Osteoblast (primary cell): ENCODE measurements at regions not wholly inside any gene's neighbourhood (a gene's known extent, or its start where the extent isn't known, plus 50 kb on each side); places are given as distances from the start of the nearest gene placed in this dataset.

ENCODE experiments used
- DNase-seq: peaks from one replicate; pipeline ENCODE4 v3.0.0; 2011; ENCODE audit warnings: low spot score, mixed read lengths; ENCODE audit not compliant: insufficient read length; ENCODE audit errors: missing footprints
- H2AFZ ChIP-seq: 2 replicates; pipeline ENCODE4 v1.6.0; 2011; ENCODE audit warnings: mild to moderate bottlenecking, low read length
- H3K27ac ChIP-seq: 2 replicates; pipeline ENCODE4 v1.5.1; 2011; ENCODE audit warnings: mild to moderate bottlenecking, low read depth, low read length, moderate library complexity
- H3K27me3 ChIP-seq: 2 replicates; pipeline ENCODE4 v1.6.0; 2012; ENCODE audit warnings: mild to moderate bottlenecking, control low read depth, inconsistent platforms, low read length, moderate library complexity; ENCODE audit not compliant: insufficient read depth
- H3K36me3 ChIP-seq: 2 replicates; pipeline ENCODE4 v1.5.1; 2011; ENCODE audit warnings: mild to moderate bottlenecking, low read length, control low read depth, moderate library complexity; ENCODE audit not compliant: insufficient read depth
- H3K4me1 ChIP-seq: 2 replicates; pipeline ENCODE4 v1.5.1; 2011; ENCODE audit warnings: mild to moderate bottlenecking, low read length, control low read depth, moderate library complexity; ENCODE audit not compliant: insufficient read depth
- H3K4me2 ChIP-seq: 2 replicates; pipeline ENCODE4 v1.6.0; 2011; ENCODE audit warnings: mild to moderate bottlenecking, low read length; ENCODE audit not compliant: insufficient read depth
- H3K4me3 ChIP-seq: fragments of 200-600 bp; sonication (generic); 3 replicates; pipeline ENCODE4 v1.5.1; 2012; ENCODE audit warnings: mild to moderate bottlenecking, low read length, inconsistent platforms; ENCODE audit not compliant: insufficient read depth
- H3K79me2 ChIP-seq: 2 replicates; pipeline ENCODE4 v1.6.0; 2012; ENCODE audit warnings: mild to moderate bottlenecking, low read length, control low read depth, inconsistent platforms; ENCODE audit not compliant: insufficient read depth
- H3K9me3 ChIP-seq: 2 replicates; pipeline ENCODE4 v1.5.1; 2011; ENCODE audit warnings: low read depth, low read length, control low read depth
- H4K20me1 ChIP-seq: 2 replicates; pipeline ENCODE4 v1.6.0; 2012; ENCODE audit warnings: mild to moderate bottlenecking, low read length, control low read depth; ENCODE audit not compliant: insufficient read depth
- TF ChIP-seq, protein P1 (sequence below): IDR thresholded peaks from 2 replicates; pipeline ENCODE4 v1.5.1; 2011; ENCODE audit warnings: mild to moderate bottlenecking, low read depth, low read length, moderate library complexity; ENCODE audit errors: extremely low read depth

DNA sequence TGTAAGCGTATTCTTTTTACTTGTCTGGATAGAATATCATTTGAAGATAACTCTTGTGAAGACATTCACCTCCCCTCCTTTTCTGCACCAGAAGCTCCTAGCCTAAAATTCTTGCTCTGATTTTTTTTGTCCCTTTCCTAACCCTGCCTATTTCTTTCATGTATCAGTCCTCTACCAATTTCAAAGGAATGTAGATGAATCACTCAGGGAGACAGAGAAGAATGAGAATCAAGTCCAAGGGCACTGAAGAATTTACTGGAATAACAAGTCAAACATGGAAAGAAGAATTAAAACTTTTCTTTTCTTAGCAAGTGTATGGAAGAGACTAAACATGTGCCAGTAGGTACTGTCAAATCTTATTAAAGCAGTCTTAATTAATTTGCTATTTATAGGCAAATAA, 618.7 kb downstream of the DNAH5 start:
- Histone ChIP-seq H3K27me3 (no peaks in the 10 kb centered on the region), H3K27ac (no peak overlapping the region), H2AFZ (no peak overlapping the region), H3K79me2 (no peaks in the 10 kb centered on the region), H3K9me3 (peaks cover 4% of the 10 kb centered on the region), H3K4me1 (no peaks in the 10 kb centered on the region), H3K4me3 (no peak overlapping the region), H4K20me1 (no peaks in the 10 kb centered on the region), H3K4me2 (no peak overlapping the region), H3K36me3 (no peaks in the 10 kb centered on the region)
- TF ChIP-seq, protein P1, sequence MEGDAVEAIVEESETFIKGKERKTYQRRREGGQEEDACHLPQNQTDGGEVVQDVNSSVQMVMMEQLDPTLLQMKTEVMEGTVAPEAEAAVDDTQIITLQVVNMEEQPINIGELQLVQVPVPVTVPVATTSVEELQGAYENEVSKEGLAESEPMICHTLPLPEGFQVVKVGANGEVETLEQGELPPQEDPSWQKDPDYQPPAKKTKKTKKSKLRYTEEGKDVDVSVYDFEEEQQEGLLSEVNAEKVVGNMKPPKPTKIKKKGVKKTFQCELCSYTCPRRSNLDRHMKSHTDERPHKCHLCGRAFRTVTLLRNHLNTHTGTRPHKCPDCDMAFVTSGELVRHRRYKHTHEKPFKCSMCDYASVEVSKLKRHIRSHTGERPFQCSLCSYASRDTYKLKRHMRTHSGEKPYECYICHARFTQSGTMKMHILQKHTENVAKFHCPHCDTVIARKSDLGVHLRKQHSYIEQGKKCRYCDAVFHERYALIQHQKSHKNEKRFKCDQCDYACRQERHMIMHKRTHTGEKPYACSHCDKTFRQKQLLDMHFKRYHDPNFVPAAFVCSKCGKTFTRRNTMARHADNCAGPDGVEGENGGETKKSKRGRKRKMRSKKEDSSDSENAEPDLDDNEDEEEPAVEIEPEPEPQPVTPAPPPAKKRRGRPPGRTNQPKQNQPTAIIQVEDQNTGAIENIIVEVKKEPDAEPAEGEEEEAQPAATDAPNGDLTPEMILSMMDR, result no peak
- DNase-seq, result no peak

DNA sequence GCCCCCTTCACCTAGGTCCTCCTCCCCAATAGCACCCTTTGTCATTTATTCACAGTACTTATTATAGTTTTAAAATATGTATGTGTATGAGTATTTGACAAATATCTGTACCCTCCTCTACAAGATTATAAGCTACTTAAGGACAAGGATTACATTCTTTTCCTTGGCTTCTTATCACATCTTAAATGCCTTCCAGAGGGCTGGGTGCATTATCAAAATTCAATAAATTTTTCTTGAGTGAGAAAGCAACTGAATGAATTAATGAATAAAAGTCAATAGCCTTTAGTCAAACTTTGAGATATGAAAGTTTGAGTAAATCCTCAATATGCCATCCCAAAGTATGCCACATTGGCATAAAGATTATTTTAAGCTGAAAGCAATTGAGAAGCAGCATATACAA, 621.7 kb downstream of the DNAH5 start:
- Histone ChIP-seq H3K79me2 (no peaks in the 10 kb centered on the region), H3K36me3 (no peaks in the 10 kb centered on the region), H3K4me2 (no peak overlapping the region), H3K4me3 (no peak overlapping the region), H3K4me1 (no peaks in the 10 kb centered on the region), H2AFZ (no peak overlapping the region), H3K27me3 (no peaks in the 10 kb centered on the region), H4K20me1 (no peaks in the 10 kb centered on the region), H3K27ac (no peak overlapping the region), H3K9me3 (peaks cover 4% of the 10 kb centered on the region)
- TF ChIP-seq, protein P1, result no peak
- no peak for DNase-seq

DNA sequence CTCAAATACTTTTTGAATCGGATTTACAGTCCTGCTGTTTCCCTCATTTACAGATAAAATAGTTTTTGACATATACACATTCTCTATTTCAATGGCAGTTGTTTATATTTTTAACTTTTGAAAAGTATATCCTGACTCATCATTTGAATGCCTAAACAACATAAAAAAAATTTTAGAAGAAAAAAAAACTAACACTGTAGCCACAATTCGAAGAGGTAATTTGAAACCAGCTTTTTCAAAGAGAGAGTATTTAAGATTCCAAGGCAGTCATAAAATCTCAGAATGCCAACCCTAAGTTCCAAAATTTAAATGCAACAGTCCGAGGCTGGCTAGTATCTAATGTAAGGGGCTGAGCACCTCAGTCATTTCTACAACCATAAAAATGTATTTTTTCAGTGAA, 626.8 kb downstream of the DNAH5 start:
- DNase-seq, result no peak
- Histone ChIP-seq H3K9me3 (no peaks in the 10 kb centered on the region), H3K27me3 (no peaks in the 10 kb centered on the region), H3K36me3 (no peaks in the 10 kb centered on the region), H3K4me3 (no peak overlapping the region), H3K4me1 (no peaks in the 10 kb centered on the region), H4K20me1 (no peaks in the 10 kb centered on the region), H3K4me2 (no peak overlapping the region), H3K79me2 (no peaks in the 10 kb centered on the region), H2AFZ (no peak overlapping the region), H3K27ac (no peak overlapping the region)
- TF ChIP-seq, protein P1, result no peak

DNA sequence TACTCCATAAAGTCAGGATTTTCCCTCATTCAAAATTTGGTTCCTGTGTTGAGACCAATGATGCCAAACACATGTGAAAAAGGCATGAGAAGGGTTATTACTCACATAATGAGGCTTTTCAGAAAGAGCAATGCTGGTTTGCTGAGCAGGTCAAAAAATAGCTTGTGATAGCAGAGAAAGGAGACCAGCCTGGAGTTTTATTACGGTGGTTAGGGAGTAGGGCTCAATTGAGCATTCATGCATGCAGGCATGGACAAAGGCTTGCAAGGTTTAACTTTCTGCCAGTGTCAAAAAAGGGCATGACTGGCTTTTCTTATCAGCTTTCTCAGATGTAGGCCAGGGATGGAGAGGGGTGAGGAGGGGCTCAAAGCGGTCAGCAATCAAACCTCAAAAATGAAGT, 628.3 kb downstream of the DNAH5 start:
- H3K36me3 ChIP-seq, result no peaks in the 10 kb centered on the region
- TF ChIP-seq, protein P1, result no peak
- H3K9me3 ChIP-seq, result no peaks in the 10 kb centered on the region
- H3K4me3 ChIP-seq, result no peak overlapping the region
- no peaks in the 10 kb centered on the region for H3K27me3 ChIP-seq
- no peaks in the 10 kb centered on the region for H4K20me1 ChIP-seq
- H2AFZ ChIP-seq, result no peak overlapping the region
- no peak for DNase-seq
- H3K79me2 ChIP-seq, result no peaks in the 10 kb centered on the region
- no peak overlapping the region for H3K27ac ChIP-seq
- H3K4me1 ChIP-seq, result no peaks in the 10 kb centered on the region
- no peak overlapping the region for H3K4me2 ChIP-seq
